ENCODE measurements at regions not wholly inside any gene's neighbourhood (a gene's known extent, or its start where the extent isn't known, plus 50 kb on each side); places are given as distances from the start of the nearest gene placed in this dataset.

- ATAC-seq (no peak), DNase-seq (ENCODE audit: low spot score in 2 of 2) (no peak)
- Mint-ChIP-seq H3K9me3 (peaks cover 3% of the 10 kb centered on the region), H3K4me3 (no peak overlapping the region), H3K27ac (no peak overlapping the region), H3K36me3 (no peaks in the 10 kb centered on the region), H3K4me1 (no peaks in the 10 kb centered on the region)
Measured at GRCh38 chr3:168322941-168323340, 227.2 kb upstream of the GOLIM4 start.

- H3K27ac Mint-ChIP-seq = no peak overlapping the region
- DNase-seq (ENCODE audit: low spot score in 2 of 2) (no peak), ATAC-seq (no peak)
- no peaks in the 10 kb centered on the region for H3K36me3 Mint-ChIP-seq
- no peak overlapping the region for H3K4me3 Mint-ChIP-seq
- peaks cover 3% of the 10 kb centered on the region for H3K9me3 Mint-ChIP-seq
- no peaks in the 10 kb centered on the region for H3K4me1 Mint-ChIP-seq
Measured at GRCh38 chr3:168314166-168314565, 218.4 kb upstream of the GOLIM4 start.

GRCh38 chr3:168312984-168313383 is 217.3 kb upstream of the GOLIM4 start:
- DNase-seq (ENCODE audit: low spot score in 2 of 2) (no peak), ATAC-seq (no peak)
- Mint-ChIP-seq H3K4me1 (no peaks in the 10 kb centered on the region), H3K36me3 (no peaks in the 10 kb centered on the region), H3K9me3 (no peaks in the 10 kb centered on the region), H3K4me3 (no peak overlapping the region), H3K27ac (no peak overlapping the region)

GRCh38 chr3:168307893-168308292 is 212.2 kb upstream of the GOLIM4 start:
- no peak for DNase-seq (ENCODE audit: low spot score in 2 of 2)
- Mint-ChIP-seq H3K27ac (no peak overlapping the region), H3K4me3 (no peak overlapping the region), H3K36me3 (no peaks in the 10 kb centered on the region), H3K4me1 (no peaks in the 10 kb centered on the region), H3K9me3 (no peaks in the 10 kb centered on the region)
- ATAC-seq = no peak

GRCh38 chr3:168295027-168295426 is 199.3 kb upstream of the GOLIM4 start:
- no peak for ATAC-seq
- H3K9me3 Mint-ChIP-seq = peaks cover 6% of the 10 kb centered on the region

GRCh38 chr3:168292296-168292695 is 196.6 kb upstream of the GOLIM4 start:
- Mint-ChIP-seq H3K4me1 (no peaks in the 10 kb centered on the region), H3K9me3 (peaks cover 2% of the 10 kb centered on the region), H3K4me3 (no peak overlapping the region), H3K36me3 (no peaks in the 10 kb centered on the region), H3K27ac (no peak overlapping the region)
- DNase-seq (ENCODE audit: low spot score in 2 of 2) (no peak), ATAC-seq (no peak)

More at GRCh38 chr3:168295027-168295426, 199.3 kb upstream of the GOLIM4 start:
- no peaks in the 10 kb centered on the region for H3K4me1 Mint-ChIP-seq
- DNase-seq (ENCODE audit: low spot score in 2 of 2) = no peak
- H3K36me3 Mint-ChIP-seq = no peaks in the 10 kb centered on the region
- no peak overlapping the region for H3K4me3 Mint-ChIP-seq
- no peak overlapping the region for H3K27ac Mint-ChIP-seq

GRCh38 chr3:168289471-168290008 is 193.8 kb upstream of the GOLIM4 start:
- Mint-ChIP-seq H3K4me1 (no peaks in the 10 kb centered on the region), H3K4me3 (no peak overlapping the region), H3K9me3 (no peaks in the 10 kb centered on the region), H3K27ac (no peak overlapping the region), H3K36me3 (no peaks in the 10 kb centered on the region)
- ATAC-seq (no peak), DNase-seq (ENCODE audit: low spot score in 2 of 2) (no peak)

GRCh38 chr3:168288511-168289401 is 193.0 kb upstream of the GOLIM4 start:
- Mint-ChIP-seq H3K27ac (no peak overlapping the region), H3K36me3 (no peaks in the 10 kb centered on the region), H3K4me3 (no peak overlapping the region), H3K4me1 (no peaks in the 10 kb centered on the region), H3K9me3 (no peaks in the 10 kb centered on the region)
- DNase-seq (ENCODE audit: low spot score in 2 of 2) = no peak
- no peak for ATAC-seq

- Mint-ChIP-seq H3K4me3 (no peak overlapping the region), H3K9me3 (no peaks in the 10 kb centered on the region), H3K27ac (no peak overlapping the region), H3K4me1 (no peaks in the 10 kb centered on the region), H3K36me3 (no peaks in the 10 kb centered on the region)
- DNase-seq (ENCODE audit: low spot score in 2 of 2) = no peak
- ATAC-seq = no peak
Measured at GRCh38 chr3:168285506-168285905, 189.8 kb upstream of the GOLIM4 start.

GRCh38 chr3:168284728-168285127 is 189.0 kb upstream of the GOLIM4 start:
- Mint-ChIP-seq H3K4me3 (no peak overlapping the region), H3K36me3 (no peaks in the 10 kb centered on the region), H3K4me1 (no peaks in the 10 kb centered on the region), H3K27ac (no peak overlapping the region), H3K9me3 (no peaks in the 10 kb centered on the region)
- DNase-seq (ENCODE audit: low spot score in 2 of 2) (no peak), ATAC-seq (no peak)

GRCh38 chr3:168275662-168276061 is 179.9 kb upstream of the GOLIM4 start:
- H3K27ac Mint-ChIP-seq = no peak overlapping the region
- H3K36me3 Mint-ChIP-seq = no peaks in the 10 kb centered on the region
- no peak overlapping the region for H3K4me3 Mint-ChIP-seq
- ATAC-seq (no peak), DNase-seq (ENCODE audit: low spot score in 2 of 2) (no peak)
- no peaks in the 10 kb centered on the region for H3K4me1 Mint-ChIP-seq
- peaks cover 4% of the 10 kb centered on the region for H3K9me3 Mint-ChIP-seq

GRCh38 chr3:168273917-168274316 is 178.2 kb upstream of the GOLIM4 start:
- Mint-ChIP-seq H3K4me1 (no peaks in the 10 kb centered on the region), H3K9me3 (peaks cover 4% of the 10 kb centered on the region), H3K27ac (no peak overlapping the region), H3K4me3 (no peak overlapping the region), H3K36me3 (no peaks in the 10 kb centered on the region)
- ATAC-seq (no peak), DNase-seq (ENCODE audit: low spot score in 2 of 2) (no peak)

GRCh38 chr3:168273036-168273435 is 177.3 kb upstream of the GOLIM4 start:
- Mint-ChIP-seq H3K4me3 (no peak overlapping the region), H3K4me1 (no peaks in the 10 kb centered on the region), H3K27ac (no peak overlapping the region), H3K9me3 (peaks cover 4% of the 10 kb centered on the region), H3K36me3 (no peaks in the 10 kb centered on the region)
- ATAC-seq = no peak
- no peak for DNase-seq (ENCODE audit: low spot score in 2 of 2)

GRCh38 chr3:168272343-168272985 is 176.7 kb upstream of the GOLIM4 start:
- no peaks in the 10 kb centered on the region for H3K4me1 Mint-ChIP-seq
- no peaks in the 10 kb centered on the region for H3K36me3 Mint-ChIP-seq
- H3K27ac Mint-ChIP-seq = no peak overlapping the region
- ATAC-seq (no peak), DNase-seq (ENCODE audit: low spot score in 2 of 2) (no peak)
- H3K9me3 Mint-ChIP-seq = peaks cover 4% of the 10 kb centered on the region
- no peak overlapping the region for H3K4me3 Mint-ChIP-seq

GRCh38 chr3:168271932-168272331 is 176.2 kb upstream of the GOLIM4 start:
- Mint-ChIP-seq H3K27ac (no peak overlapping the region), H3K36me3 (no peaks in the 10 kb centered on the region), H3K9me3 (peaks cover 4% of the 10 kb centered on the region), H3K4me1 (no peaks in the 10 kb centered on the region), H3K4me3 (no peak overlapping the region)
- no peak for DNase-seq (ENCODE audit: low spot score in 2 of 2)
- ATAC-seq = no peak

- Mint-ChIP-seq H3K36me3 (no peaks in the 10 kb centered on the region), H3K27ac (no peak overlapping the region), H3K9me3 (no peaks in the 10 kb centered on the region), H3K4me3 (no peak overlapping the region), H3K4me1 (no peaks in the 10 kb centered on the region)
- ATAC-seq = no peak
- DNase-seq (ENCODE audit: low spot score in 2 of 2) = no peak
Measured at GRCh38 chr3:168269001-168269400, 173.3 kb upstream of the GOLIM4 start.

Measured in stimulated activated effector memory CD8-positive, alpha-beta T cell treated with anti-CD3 and anti-CD28 coated beads, Interleukin-12 subunit alpha, Interleukin-12 subunit beta, amount 100 ng/mL, for 72 hours (primary cell).